Spinal cord (tissue), 9 donors: ENCODE measurements at regions not wholly inside any gene's neighbourhood (a gene's known extent, or its start where the extent isn't known, plus 50 kb on each side); places are given as distances from the start of the nearest gene placed in this dataset.

ENCODE experiments used
- DNase-seq, 6 donors: peaks; one replicate each; pipeline versions ENCODE4 v3.0.0 to v3.0.0-alpha.2; 2013 to 2015; ENCODE audit warnings: low spot score in 6 of 6, low read depth in 4 of 6
- H3K27ac ChIP-seq: one replicate; pipeline ENCODE4 v1.5.1; 2013; ENCODE audit warnings: low read depth, low read length, control low read depth
- H3K27me3 ChIP-seq: one replicate; pipeline ENCODE4 v1.6.1; 2013; ENCODE audit warnings: low read length; ENCODE audit not compliant: control insufficient read depth, insufficient read depth
- H3K36me3 ChIP-seq: one replicate; pipeline ENCODE4 v1.6.1; 2013; ENCODE audit warnings: low read length; ENCODE audit not compliant: control insufficient read depth, insufficient read depth
- H3K4me1 ChIP-seq: one replicate; pipeline ENCODE4 v1.6.1; 2013; ENCODE audit warnings: low read length; ENCODE audit not compliant: control insufficient read depth, insufficient read depth
- H3K4me3 ChIP-seq: one replicate; pipeline ENCODE4 v1.5.1; 2013; ENCODE audit warnings: low read depth, low read length, control low read depth
- H3K9me3 ChIP-seq: one replicate; pipeline ENCODE4 v1.6.1; 2013; ENCODE audit warnings: low read length; ENCODE audit not compliant: control insufficient read depth, insufficient read depth
- WGBS: methylation state at CpG from one replicate; pipeline ENCODE4 v1.1.5; 2013; ENCODE audit warnings: missing lambda C conversion rate; ENCODE audit not compliant: insufficient coverage; 5-methylcytosine and 5-hydroxymethylcytosine counted together
- donor health status: healthy.

GRCh38 chr3:144457758-144458157 lies 486.1 kb downstream of the DIPK2A start:
- no peak for DNase-seq
- Histone ChIP-seq H3K27ac (no peak overlapping the region), H3K9me3 (no peaks in the 10 kb centered on the region), H3K4me3 (no peak overlapping the region), H3K4me1 (no peaks in the 10 kb centered on the region), H3K27me3 (no peaks in the 10 kb centered on the region), H3K36me3 (no peaks in the 10 kb centered on the region)

- Histone ChIP-seq H3K36me3 (no peaks in the 10 kb centered on the region), H3K4me1 (no peaks in the 10 kb centered on the region), H3K4me3 (no peak overlapping the region), H3K9me3 (no peaks in the 10 kb centered on the region), H3K27me3 (no peaks in the 10 kb centered on the region), H3K27ac (no peak overlapping the region)
- WGBS = 93% methylated on average over 2 of the region's 2 CpGs
- DNase-seq = no peak
Observed at GRCh38 chr3:144458283-144458682, 486.7 kb downstream of the DIPK2A start.

DNA sequence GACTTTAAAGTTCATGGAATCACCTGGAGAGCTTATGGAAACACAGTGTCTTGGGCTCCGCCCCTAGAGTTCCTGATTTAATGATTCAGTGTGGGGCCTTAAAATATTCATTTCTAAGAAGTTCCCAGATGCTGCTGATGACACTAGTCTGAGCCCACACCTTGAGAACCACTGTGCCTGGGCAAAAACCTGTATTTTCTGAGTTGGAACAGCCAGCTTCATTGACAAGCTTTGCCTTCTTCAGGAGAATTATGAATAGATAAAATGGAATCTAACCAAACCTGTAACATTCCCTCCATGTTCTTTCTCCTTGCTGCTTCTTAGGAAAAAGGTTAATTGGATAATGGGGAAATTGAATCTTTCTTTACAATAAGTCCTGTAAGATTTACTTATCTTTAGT lies 490.7 kb downstream of the DIPK2A start:
- no peaks in the 10 kb centered on the region for H3K36me3 ChIP-seq
- H3K4me3 ChIP-seq = no peak overlapping the region
- H3K27me3 ChIP-seq = no peaks in the 10 kb centered on the region
- H3K27ac ChIP-seq = no peak overlapping the region
- no peaks in the 10 kb centered on the region for H3K4me1 ChIP-seq
- no CpG with 5 or more reads among the region's 1 CpG for WGBS
- DNase-seq = no peak
- H3K9me3 ChIP-seq = no peaks in the 10 kb centered on the region

DNA sequence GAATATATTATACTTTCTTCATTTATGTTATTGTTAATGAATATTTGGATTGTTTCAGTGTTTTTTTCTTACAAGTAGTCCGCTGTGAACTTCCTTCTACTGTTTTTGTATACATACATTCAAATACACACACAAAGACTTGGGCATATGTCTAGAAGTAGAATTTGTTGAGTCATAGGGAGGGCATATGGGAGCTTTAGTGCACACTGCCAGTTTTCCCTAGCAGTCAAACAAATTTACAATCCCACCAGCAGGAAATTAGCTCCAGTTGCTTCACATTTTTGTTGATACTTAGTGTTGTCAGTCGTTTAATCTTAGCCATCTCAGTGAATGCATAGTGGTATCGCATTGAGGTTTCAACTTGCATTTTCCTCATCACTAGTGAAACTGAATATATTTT lies 492.3 kb downstream of the DIPK2A start:
- Histone ChIP-seq H3K4me1 (no peaks in the 10 kb centered on the region), H3K36me3 (no peaks in the 10 kb centered on the region), H3K9me3 (no peaks in the 10 kb centered on the region), H3K27ac (no peak overlapping the region), H3K4me3 (no peak overlapping the region), H3K27me3 (no peaks in the 10 kb centered on the region)
- WGBS = no CpG with 5 or more reads among the region's 3 CpGs
- DNase-seq = peak in 2 of 6 donors; percentile 16 to 81

DNA sequence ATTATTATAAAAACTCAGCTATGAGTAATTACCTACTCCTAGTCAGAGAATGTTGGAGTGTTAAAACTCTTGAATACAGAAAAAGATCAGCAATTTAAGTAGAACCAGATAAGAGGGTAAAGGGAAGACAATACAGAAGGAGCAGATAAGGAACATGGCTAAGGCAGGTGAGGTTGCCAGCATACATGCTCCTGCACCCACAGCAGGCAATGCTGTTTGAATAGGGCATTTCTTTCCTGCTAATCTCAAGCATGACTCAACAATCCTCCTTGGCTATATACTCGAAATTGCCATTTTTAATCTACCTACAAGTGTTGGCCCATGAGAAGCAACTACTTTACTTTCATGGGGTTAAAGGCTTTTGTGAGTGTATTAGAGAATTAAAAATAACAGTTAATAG lies 494.5 kb downstream of the DIPK2A start:
- Histone ChIP-seq H3K27ac (no peak overlapping the region), H3K9me3 (no peaks in the 10 kb centered on the region), H3K4me1 (no peaks in the 10 kb centered on the region), H3K27me3 (no peaks in the 10 kb centered on the region), H3K36me3 (no peaks in the 10 kb centered on the region), H3K4me3 (no peak overlapping the region)
- no CpG with 5 or more reads among the region's 1 CpG for WGBS
- DNase-seq = no peak

DNA sequence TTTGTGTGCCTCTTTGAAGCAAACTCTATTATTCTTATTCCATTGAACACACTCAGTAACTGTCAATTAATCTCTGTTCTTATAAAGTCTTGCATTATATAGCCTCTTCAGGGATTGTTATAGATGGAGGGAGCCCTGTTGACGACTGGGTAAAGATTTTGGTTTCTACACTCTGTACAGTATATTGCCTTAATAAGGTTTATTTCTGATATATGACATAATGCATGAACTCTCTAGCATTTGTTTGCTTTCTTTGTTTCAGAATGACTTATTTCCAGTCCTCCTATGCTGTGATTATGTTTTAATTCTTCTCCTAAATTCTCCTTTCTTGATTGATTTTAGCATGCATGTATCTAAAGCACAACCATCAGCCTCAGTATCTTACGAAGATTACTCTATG lies 494.9 kb downstream of the DIPK2A start:
- H3K36me3 ChIP-seq = no peaks in the 10 kb centered on the region
- no CpG with 5 or more reads among the region's 2 CpGs for WGBS

GRCh38 chr3:144470666-144471065 lies 499.0 kb downstream of the DIPK2A start:
- DNase-seq = peak in 1 of 6 donors; percentile 34
- WGBS = no CpG with 5 or more reads among the region's 2 CpGs
- Histone ChIP-seq H3K4me1 (no peaks in the 10 kb centered on the region), H3K4me3 (no peak overlapping the region), H3K9me3 (no peaks in the 10 kb centered on the region), H3K27ac (no peak overlapping the region), H3K36me3 (no peaks in the 10 kb centered on the region), H3K27me3 (no peaks in the 10 kb centered on the region)

More for the DNA sequence above, 494.9 kb downstream of the DIPK2A start:
- no peaks in the 10 kb centered on the region for H3K4me1 ChIP-seq
- no peak overlapping the region for H3K4me3 ChIP-seq
- no peak for DNase-seq
- H3K27ac ChIP-seq = no peak overlapping the region
- H3K27me3 ChIP-seq = no peaks in the 10 kb centered on the region
- no peaks in the 10 kb centered on the region for H3K9me3 ChIP-seq

DNA sequence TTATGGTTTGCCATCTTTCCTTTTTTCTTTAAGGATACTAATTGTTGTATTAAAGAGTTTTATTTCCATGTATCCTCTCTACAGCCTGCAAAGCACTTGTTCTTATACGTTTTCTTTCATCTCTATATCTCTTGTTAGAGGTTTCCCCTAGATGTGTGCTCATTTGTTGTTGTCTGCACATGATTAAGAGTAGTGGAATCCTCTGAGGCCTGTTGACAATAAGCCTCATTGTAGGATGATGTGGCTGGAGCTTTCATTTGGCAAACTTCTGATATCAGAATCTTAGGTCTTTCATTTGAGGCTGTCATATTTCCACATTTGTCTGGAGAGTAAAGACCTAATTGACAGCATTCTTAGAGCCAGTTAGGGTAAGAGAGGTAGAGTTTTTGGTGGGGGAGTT lies 506.0 kb downstream of the DIPK2A start:
- no peak overlapping the region for H3K4me3 ChIP-seq
- no peaks in the 10 kb centered on the region for H3K9me3 ChIP-seq
- no peaks in the 10 kb centered on the region for H3K36me3 ChIP-seq
- WGBS = no CpG with 5 or more reads among the region's 1 CpG
- H3K27me3 ChIP-seq = no peaks in the 10 kb centered on the region
- no peak overlapping the region for H3K27ac ChIP-seq
- no peak for DNase-seq
- no peaks in the 10 kb centered on the region for H3K4me1 ChIP-seq

DNA sequence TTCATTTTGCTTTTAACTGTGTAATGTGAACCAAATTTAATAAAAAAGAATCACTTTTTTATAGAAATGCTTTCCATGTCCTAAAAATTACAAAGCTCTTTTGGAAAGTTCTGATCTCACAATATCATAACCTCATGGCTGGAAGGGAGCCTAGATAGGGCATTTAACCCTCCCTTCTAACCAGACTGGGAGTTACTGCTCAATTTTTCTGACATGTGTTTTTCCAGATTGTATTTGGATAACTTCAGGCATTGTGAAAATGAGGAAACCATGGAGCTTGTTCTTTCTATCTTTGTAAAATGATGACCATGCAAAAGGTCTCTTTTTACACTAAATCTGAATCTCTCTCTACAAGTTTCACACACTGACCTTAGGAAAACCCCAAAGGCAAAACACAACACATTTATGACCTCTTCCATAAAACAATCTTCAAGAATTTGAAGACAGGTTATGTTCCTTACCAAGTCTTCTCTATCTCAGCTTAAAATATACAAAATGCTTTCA lies 508.8 kb downstream of the DIPK2A start:
- no peak overlapping the region for H3K27ac ChIP-seq
- H3K9me3 ChIP-seq = no peaks in the 10 kb centered on the region
- no peaks in the 10 kb centered on the region for H3K4me1 ChIP-seq
- H3K36me3 ChIP-seq = no peaks in the 10 kb centered on the region
- H3K4me3 ChIP-seq = no peak overlapping the region
- no peaks in the 10 kb centered on the region for H3K27me3 ChIP-seq
- DNase-seq = peak in 1 of 6 donors; percentile 54

GRCh38 chr3:144482876-144483275 lies 511.3 kb downstream of the DIPK2A start:
- Histone ChIP-seq H3K27ac (no peak overlapping the region), H3K27me3 (no peaks in the 10 kb centered on the region), H3K36me3 (no peaks in the 10 kb centered on the region), H3K9me3 (no peaks in the 10 kb centered on the region), H3K4me1 (no peaks in the 10 kb centered on the region), H3K4me3 (no peak overlapping the region)
- 69% methylated on average over 2 of the region's 2 CpGs for WGBS
- no peak for DNase-seq
